GM23338 (cell line): ENCODE measurements at regions not wholly inside any gene's neighbourhood (a gene's known extent, or its start where the extent isn't known, plus 50 kb on each side); places are given as distances from the start of the nearest gene placed in this dataset.

Source experiments
- CREB1 ChIP-seq: fragments of 250-450 bp; sonication (Bioruptor Pico); IDR thresholded peaks from 2 replicates; pipeline ENCODE4 v1.5.0; 2020; ENCODE audit warnings: low read depth, mild to moderate bottlenecking, moderate library complexity
- EZH2 ChIP-seq: fragments of 200-600 bp; sonication (generic); IDR thresholded peaks from one replicate; pipeline ENCODE4 v1.8.0; 2017; ENCODE audit warnings: antibody characterized with exemption, mild to moderate bottlenecking, low read depth; ENCODE audit not compliant: unreplicated experiment
- EZH2phosphoT487 ChIP-seq: fragments of 200-600 bp; sonication (generic); IDR thresholded peaks from one replicate; pipeline ENCODE4 v1.8.1; 2018; ENCODE audit warnings: antibody characterized with exemption; ENCODE audit not compliant: unreplicated experiment
- JUNB ChIP-seq: IDR thresholded peaks from one replicate; pipeline ENCODE4 v1.6.1; 2016; ENCODE audit warnings: antibody characterized with exemption; ENCODE audit not compliant: unreplicated experiment
- NANOG ChIP-seq: IDR thresholded peaks from 2 replicates; pipeline ENCODE4 v1.6.1; 2016; ENCODE audit warnings: antibody characterized with exemption, borderline replicate concordance
- POLR2AphosphoS5 ChIP-seq: IDR thresholded peaks from 2 replicates; pipeline ENCODE4 v1.6.1; 2016; ENCODE audit warnings: antibody characterized with exemption, low read depth
- STAT1 ChIP-seq: IDR thresholded peaks from one replicate; pipeline ENCODE4 v1.6.1; 2016; ENCODE audit warnings: antibody characterized with exemption; ENCODE audit not compliant: unreplicated experiment
- ZNF114 ChIP-seq: fragments of 250-450 bp; sonication (Bioruptor Pico); IDR thresholded peaks from 2 replicates; pipeline ENCODE4 v1.5.0; 2020; ENCODE audit warnings: mild to moderate bottlenecking, moderate library complexity
- TF ChIP-seq, protein P1 (sequence below), 2 experiments: fragments of 200-600 bp in 1 of 2; sonication (generic) in 1 of 2; conservative IDR thresholded peaks; 2 replicates each; pipeline versions ENCODE4 v1.5.1 to v1.6.1; 2016 to 2017; ENCODE audit warnings: antibody characterized with exemption in 2 of 2, low read depth in 2 of 2, mild to moderate bottlenecking in 2 of 2, moderate library complexity in 1 of 2
- TF ChIP-seq, protein P2 (sequence below): IDR thresholded peaks from one replicate; pipeline ENCODE4 v1.6.1; 2018; ENCODE audit warnings: antibody characterized with exemption; ENCODE audit not compliant: unreplicated experiment
- TF ChIP-seq, protein P3 (sequence below): fragments of 250-450 bp; sonication (Bioruptor Pico); IDR thresholded peaks from 2 replicates; pipeline ENCODE4 v1.5.0; 2020; ENCODE audit warnings: mild to moderate bottlenecking, moderate library complexity
- TF ChIP-seq, protein P4 (sequence below): IDR thresholded peaks from 2 replicates; pipeline ENCODE4 v1.6.1; 2016; ENCODE audit warnings: antibody characterized with exemption

DNA sequence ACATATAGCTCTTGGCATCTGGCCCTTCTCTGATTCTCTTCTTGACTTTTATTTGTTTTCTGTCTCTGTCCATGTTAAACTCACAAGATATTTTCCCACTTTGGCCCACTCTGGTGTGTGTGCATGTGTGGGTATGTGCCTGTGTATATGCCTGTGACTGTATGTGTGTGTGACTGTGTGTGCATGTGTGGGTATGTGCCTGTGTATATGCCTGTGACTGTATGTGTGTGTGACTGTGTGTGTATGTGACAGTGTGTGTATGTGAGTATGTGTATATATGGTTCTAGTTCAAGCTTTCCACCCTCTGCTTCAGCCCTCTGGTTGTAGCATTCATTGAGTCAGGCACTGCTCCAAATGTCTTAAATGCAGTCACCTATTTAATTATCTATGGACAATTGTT is 88.6 kb upstream of the GGTLC1 start:
- TF ChIP-seq, protein P1, sequence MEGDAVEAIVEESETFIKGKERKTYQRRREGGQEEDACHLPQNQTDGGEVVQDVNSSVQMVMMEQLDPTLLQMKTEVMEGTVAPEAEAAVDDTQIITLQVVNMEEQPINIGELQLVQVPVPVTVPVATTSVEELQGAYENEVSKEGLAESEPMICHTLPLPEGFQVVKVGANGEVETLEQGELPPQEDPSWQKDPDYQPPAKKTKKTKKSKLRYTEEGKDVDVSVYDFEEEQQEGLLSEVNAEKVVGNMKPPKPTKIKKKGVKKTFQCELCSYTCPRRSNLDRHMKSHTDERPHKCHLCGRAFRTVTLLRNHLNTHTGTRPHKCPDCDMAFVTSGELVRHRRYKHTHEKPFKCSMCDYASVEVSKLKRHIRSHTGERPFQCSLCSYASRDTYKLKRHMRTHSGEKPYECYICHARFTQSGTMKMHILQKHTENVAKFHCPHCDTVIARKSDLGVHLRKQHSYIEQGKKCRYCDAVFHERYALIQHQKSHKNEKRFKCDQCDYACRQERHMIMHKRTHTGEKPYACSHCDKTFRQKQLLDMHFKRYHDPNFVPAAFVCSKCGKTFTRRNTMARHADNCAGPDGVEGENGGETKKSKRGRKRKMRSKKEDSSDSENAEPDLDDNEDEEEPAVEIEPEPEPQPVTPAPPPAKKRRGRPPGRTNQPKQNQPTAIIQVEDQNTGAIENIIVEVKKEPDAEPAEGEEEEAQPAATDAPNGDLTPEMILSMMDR (conservative IDR thresholded peaks at IDR 0.05; ENCODE audit: low read depth in 2 of 2) = no peak
- TF ChIP-seq, protein P2, sequence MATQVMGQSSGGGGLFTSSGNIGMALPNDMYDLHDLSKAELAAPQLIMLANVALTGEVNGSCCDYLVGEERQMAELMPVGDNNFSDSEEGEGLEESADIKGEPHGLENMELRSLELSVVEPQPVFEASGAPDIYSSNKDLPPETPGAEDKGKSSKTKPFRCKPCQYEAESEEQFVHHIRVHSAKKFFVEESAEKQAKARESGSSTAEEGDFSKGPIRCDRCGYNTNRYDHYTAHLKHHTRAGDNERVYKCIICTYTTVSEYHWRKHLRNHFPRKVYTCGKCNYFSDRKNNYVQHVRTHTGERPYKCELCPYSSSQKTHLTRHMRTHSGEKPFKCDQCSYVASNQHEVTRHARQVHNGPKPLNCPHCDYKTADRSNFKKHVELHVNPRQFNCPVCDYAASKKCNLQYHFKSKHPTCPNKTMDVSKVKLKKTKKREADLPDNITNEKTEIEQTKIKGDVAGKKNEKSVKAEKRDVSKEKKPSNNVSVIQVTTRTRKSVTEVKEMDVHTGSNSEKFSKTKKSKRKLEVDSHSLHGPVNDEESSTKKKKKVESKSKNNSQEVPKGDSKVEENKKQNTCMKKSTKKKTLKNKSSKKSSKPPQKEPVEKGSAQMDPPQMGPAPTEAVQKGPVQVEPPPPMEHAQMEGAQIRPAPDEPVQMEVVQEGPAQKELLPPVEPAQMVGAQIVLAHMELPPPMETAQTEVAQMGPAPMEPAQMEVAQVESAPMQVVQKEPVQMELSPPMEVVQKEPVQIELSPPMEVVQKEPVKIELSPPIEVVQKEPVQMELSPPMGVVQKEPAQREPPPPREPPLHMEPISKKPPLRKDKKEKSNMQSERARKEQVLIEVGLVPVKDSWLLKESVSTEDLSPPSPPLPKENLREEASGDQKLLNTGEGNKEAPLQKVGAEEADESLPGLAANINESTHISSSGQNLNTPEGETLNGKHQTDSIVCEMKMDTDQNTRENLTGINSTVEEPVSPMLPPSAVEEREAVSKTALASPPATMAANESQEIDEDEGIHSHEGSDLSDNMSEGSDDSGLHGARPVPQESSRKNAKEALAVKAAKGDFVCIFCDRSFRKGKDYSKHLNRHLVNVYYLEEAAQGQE = no peak
- TF ChIP-seq NANOG = no peak
- TF ChIP-seq, protein P3, sequence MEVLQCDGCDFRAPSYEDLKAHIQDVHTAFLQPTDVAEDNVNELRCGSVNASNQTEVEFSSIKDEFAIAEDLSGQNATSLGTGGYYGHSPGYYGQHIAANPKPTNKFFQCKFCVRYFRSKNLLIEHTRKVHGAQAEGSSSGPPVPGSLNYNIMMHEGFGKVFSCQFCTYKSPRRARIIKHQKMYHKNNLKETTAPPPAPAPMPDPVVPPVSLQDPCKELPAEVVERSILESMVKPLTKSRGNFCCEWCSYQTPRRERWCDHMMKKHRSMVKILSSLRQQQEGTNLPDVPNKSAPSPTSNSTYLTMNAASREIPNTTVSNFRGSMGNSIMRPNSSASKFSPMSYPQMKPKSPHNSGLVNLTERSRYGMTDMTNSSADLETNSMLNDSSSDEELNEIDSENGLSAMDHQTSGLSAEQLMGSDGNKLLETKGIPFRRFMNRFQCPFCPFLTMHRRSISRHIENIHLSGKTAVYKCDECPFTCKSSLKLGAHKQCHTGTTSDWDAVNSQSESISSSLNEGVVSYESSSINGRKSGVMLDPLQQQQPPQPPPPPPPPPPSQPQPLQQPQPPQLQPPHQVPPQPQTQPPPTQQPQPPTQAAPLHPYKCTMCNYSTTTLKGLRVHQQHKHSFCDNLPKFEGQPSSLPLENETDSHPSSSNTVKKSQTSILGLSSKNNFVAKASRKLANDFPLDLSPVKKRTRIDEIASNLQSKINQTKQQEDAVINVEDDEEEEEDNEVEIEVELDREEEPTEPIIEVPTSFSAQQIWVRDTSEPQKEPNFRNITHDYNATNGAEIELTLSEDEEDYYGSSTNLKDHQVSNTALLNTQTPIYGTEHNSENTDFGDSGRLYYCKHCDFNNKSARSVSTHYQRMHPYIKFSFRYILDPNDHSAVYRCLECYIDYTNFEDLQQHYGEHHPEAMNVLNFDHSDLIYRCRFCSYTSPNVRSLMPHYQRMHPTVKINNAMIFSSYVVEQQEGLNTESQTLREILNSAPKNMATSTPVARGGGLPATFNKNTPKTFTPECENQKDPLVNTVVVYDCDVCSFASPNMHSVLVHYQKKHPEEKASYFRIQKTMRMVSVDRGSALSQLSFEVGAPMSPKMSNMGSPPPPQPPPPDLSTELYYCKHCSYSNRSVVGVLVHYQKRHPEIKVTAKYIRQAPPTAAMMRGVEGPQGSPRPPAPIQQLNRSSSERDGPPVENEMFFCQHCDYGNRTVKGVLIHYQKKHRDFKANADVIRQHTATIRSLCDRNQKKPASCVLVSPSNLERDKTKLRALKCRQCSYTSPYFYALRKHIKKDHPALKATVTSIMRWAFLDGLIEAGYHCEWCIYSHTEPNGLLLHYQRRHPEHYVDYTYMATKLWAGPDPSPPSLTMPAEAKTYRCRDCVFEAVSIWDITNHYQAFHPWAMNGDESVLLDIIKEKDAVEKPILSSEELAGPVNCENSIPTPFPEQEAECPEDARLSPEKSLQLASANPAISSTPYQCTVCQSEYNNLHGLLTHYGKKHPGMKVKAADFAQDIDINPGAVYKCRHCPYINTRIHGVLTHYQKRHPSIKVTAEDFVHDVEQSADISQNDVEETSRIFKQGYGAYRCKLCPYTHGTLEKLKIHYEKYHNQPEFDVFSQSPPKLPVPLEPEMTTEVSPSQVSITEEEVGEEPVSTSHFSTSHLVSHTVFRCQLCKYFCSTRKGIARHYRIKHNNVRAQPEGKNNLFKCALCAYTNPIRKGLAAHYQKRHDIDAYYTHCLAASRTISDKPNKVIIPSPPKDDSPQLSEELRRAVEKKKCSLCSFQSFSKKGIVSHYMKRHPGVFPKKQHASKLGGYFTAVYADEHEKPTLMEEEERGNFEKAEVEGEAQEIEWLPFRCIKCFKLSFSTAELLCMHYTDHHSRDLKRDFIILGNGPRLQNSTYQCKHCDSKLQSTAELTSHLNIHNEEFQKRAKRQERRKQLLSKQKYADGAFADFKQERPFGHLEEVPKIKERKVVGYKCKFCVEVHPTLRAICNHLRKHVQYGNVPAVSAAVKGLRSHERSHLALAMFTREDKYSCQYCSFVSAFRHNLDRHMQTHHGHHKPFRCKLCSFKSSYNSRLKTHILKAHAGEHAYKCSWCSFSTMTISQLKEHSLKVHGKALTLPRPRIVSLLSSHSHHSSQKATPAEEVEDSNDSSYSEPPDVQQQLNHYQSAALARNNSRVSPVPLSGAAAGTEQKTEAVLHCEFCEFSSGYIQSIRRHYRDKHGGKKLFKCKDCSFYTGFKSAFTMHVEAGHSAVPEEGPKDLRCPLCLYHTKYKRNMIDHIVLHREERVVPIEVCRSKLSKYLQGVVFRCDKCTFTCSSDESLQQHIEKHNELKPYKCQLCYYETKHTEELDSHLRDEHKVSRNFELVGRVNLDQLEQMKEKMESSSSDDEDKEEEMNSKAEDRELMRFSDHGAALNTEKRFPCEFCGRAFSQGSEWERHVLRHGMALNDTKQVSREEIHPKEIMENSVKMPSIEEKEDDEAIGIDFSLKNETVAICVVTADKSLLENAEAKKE (CRISPR knock-in tag) = no peak
- TF ChIP-seq EZH2phosphoT487 = no peak
- no peak for TF ChIP-seq EZH2
- no peak for TF ChIP-seq POLR2AphosphoS5
- no peak for TF ChIP-seq CREB1 (CRISPR knock-in tag)
- TF ChIP-seq STAT1 = no peak
- TF ChIP-seq JUNB = no peak
- TF ChIP-seq, protein P4, sequence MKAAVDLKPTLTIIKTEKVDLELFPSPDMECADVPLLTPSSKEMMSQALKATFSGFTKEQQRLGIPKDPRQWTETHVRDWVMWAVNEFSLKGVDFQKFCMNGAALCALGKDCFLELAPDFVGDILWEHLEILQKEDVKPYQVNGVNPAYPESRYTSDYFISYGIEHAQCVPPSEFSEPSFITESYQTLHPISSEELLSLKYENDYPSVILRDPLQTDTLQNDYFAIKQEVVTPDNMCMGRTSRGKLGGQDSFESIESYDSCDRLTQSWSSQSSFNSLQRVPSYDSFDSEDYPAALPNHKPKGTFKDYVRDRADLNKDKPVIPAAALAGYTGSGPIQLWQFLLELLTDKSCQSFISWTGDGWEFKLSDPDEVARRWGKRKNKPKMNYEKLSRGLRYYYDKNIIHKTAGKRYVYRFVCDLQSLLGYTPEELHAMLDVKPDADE = no peak
- no peak for TF ChIP-seq ZNF114 (CRISPR knock-in tag)
